SKM-1 (cell line): ENCODE measurements at regions not wholly inside any gene's neighbourhood (a gene's known extent, or its start where the extent isn't known, plus 50 kb on each side); places are given as distances from the start of the nearest gene placed in this dataset.

Experiments used
- DNase-seq: peaks from one replicate; lab custom pipeline; 2025; ENCODE audit not compliant: unreplicated experiment; lab: John Stamatoyannopoulos, UW

- DNase-seq = no peak
Observed at GRCh38 chr11:97107604-97108003, 717.8 kb downstream of the JRKL start.

- DNase-seq = no peak
Observed at GRCh38 chr11:97109078-97109477, 719.3 kb downstream of the JRKL start.

- DNase-seq = no peak
Observed at GRCh38 chr11:97110376-97110775, 720.6 kb downstream of the JRKL start.

GRCh38 chr11:97111559-97111958, 721.7 kb downstream of the JRKL start:
- no peak for DNase-seq

GRCh38 chr11:97118614-97119200, 728.9 kb downstream of the JRKL start:
- no peak for DNase-seq

GRCh38 chr11:97123237-97123636, 733.4 kb downstream of the JRKL start:
- no peak for DNase-seq

- DNase-seq = no peak
Observed at GRCh38 chr11:97136067-97136466, 746.3 kb downstream of the JRKL start.

- DNase-seq = peak; percentile 22
Observed at GRCh38 chr11:97140885-97141494, 751.2 kb downstream of the JRKL start.

GRCh38 chr11:97143463-97143862, 753.6 kb downstream of the JRKL start:
- peak; percentile 37 for DNase-seq

- DNase-seq = no peak
Observed at GRCh38 chr11:97149741-97150140, 759.9 kb downstream of the JRKL start.

- DNase-seq = no peak
Observed at GRCh38 chr11:97157221-97157740, 767.5 kb downstream of the JRKL start.

- DNase-seq = no peak
Observed at GRCh38 chr11:97158243-97158642, 768.4 kb downstream of the JRKL start.

- DNase-seq = no peak
Observed at GRCh38 chr11:97163631-97164191, 773.9 kb downstream of the JRKL start.

- DNase-seq = no peak
Observed at GRCh38 chr11:97201743-97202612, 812.2 kb downstream of the JRKL start.

- no peak for DNase-seq
Observed at GRCh38 chr11:97202613-97203292, 812.9 kb downstream of the JRKL start.

GRCh38 chr11:97218011-97218410, 828.2 kb downstream of the JRKL start:
- no peak for DNase-seq

- DNase-seq = no peak
Observed at GRCh38 chr11:97223647-97224046, 833.8 kb downstream of the JRKL start.

GRCh38 chr11:97224396-97224795, 834.6 kb downstream of the JRKL start:
- DNase-seq = no peak

GRCh38 chr11:97225794-97226193, 836.0 kb downstream of the JRKL start:
- no peak for DNase-seq

GRCh38 chr11:97229936-97230335, 840.1 kb downstream of the JRKL start:
- DNase-seq = no peak

- DNase-seq = no peak
Observed at GRCh38 chr11:97231231-97231630, 841.4 kb downstream of the JRKL start.
